ENCODE measurements at regions not wholly inside any gene's neighbourhood (a gene's known extent, or its start where the extent isn't known, plus 50 kb on each side); places are given as distances from the start of the nearest gene placed in this dataset.

DNA sequence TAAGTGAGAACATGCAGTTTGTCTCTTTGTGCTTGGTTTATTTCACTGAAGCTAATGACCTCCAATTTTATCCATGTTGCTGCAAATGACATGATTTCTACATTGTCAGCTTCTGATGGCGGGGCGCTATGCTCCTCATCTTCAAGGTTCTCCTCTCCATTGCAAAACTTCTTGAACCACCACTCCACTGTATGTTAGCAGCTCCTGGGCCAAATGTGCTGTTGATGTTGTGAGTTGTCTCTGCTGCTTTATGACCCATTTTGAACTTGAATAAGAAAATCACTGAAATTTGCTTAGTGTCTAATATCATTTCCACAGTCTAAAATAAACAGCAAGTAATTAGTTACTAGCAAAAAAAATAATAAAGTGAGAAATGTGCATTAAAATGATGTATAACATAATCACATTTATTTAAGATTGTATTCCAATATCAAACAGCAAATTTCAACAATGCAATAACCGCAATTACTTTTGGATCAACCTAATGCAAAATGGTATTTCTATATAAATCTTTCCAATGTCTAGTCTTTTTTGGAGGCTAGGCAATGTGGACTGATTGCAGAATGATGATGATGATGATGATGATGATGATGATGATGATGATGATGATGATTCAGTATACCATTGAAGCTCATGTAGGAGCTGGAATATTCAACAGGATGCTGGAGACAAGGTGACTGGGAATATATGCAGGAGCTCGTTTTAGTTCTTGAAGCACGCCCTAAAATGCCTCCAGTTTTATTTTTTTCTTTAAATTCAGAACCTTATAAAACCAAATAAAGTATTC is 304.9 kb upstream of the KYNU start:
- TF ChIP-seq, protein P1, sequence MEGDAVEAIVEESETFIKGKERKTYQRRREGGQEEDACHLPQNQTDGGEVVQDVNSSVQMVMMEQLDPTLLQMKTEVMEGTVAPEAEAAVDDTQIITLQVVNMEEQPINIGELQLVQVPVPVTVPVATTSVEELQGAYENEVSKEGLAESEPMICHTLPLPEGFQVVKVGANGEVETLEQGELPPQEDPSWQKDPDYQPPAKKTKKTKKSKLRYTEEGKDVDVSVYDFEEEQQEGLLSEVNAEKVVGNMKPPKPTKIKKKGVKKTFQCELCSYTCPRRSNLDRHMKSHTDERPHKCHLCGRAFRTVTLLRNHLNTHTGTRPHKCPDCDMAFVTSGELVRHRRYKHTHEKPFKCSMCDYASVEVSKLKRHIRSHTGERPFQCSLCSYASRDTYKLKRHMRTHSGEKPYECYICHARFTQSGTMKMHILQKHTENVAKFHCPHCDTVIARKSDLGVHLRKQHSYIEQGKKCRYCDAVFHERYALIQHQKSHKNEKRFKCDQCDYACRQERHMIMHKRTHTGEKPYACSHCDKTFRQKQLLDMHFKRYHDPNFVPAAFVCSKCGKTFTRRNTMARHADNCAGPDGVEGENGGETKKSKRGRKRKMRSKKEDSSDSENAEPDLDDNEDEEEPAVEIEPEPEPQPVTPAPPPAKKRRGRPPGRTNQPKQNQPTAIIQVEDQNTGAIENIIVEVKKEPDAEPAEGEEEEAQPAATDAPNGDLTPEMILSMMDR (IDR thresholded peaks at IDR 0.05; ENCODE audit: low read depth, low read length, poor library complexity, severe bottlenecking), result no peak
- TF ChIP-seq EZH2phosphoT487 (IDR thresholded peaks at IDR 0.05; ENCODE audit: borderline replicate concordance, low read length), result no peak

Data from DOHH2 (cell line).